OCI-LY7 (cell line): ENCODE measurements at regions not wholly inside any gene's neighbourhood (a gene's known extent, or its start where the extent isn't known, plus 50 kb on each side); places are given as distances from the start of the nearest gene placed in this dataset.

ENCODE experiments used
- BruUV-seq: library from RNA; stranded (reverse); fragments of 400-500 nt; replicated peaks from 2 replicates; lab custom pipeline; 2021; lab: Mats Ljungman, UMichigan
- CTCF ChIA-PET: fragments of 300-600 bp; sonication (Branson Sonifier 250); formaldehyde crosslinking; loops from one replicate; lab custom pipeline; 2022; ENCODE audit warnings: antibody characterized with exemption; ENCODE audit not compliant: unreplicated experiment; lab: Charles Lee
- POLR2A ChIA-PET: fragments of 300-600 bp; sonication (Branson Sonifier 250); formaldehyde crosslinking; loops from one replicate; lab custom pipeline; 2022; ENCODE audit warnings: antibody characterized with exemption; lab: Charles Lee
- DNase-seq: peaks from one replicate; pipeline ENCODE4 v3.0.0-alpha.2; 2015; ENCODE audit warnings: low spot score
- H2AFZ ChIP-seq: fragments of 200-600 bp; sonication (generic), shearing (Covaris generic); 2 replicates; pipeline ENCODE4 v1.6.1; 2014; ENCODE audit warnings: mild to moderate bottlenecking, antibody characterized with exemption, low read length, moderate library complexity
- H3K27ac ChIP-seq: fragments of 200-600 bp; sonication (generic); 2 replicates; pipeline ENCODE4 v1.5.1; 2014; ENCODE audit warnings: mixed run types, low read depth, mild to moderate bottlenecking, moderate library complexity, low read length, inconsistent platforms; ENCODE audit not compliant: poor library complexity, severe bottlenecking
- H3K36me3 ChIP-seq: fragments of 200-600 bp; sonication (generic); 2 replicates; pipeline ENCODE4 v1.6.1; 2014; ENCODE audit warnings: mild to moderate bottlenecking, antibody characterized with exemption, low read length, moderate library complexity, mixed read lengths; ENCODE audit not compliant: insufficient read depth
- H3K4me1 ChIP-seq: fragments of 200-600 bp; sonication (generic); 2 replicates; pipeline ENCODE4 v1.5.1; 2014; ENCODE audit warnings: mild to moderate bottlenecking, low read length; ENCODE audit not compliant: insufficient read depth, poor library complexity, severe bottlenecking
- H3K4me2 ChIP-seq: fragments of 200-600 bp; sonication (generic); 2 replicates; pipeline ENCODE4 v1.6.1; 2014; ENCODE audit warnings: mild to moderate bottlenecking, low read length
- H3K4me3 ChIP-seq: fragments of 200-600 bp; sonication (generic); 2 replicates; pipeline ENCODE4 v1.5.1; 2014; ENCODE audit warnings: mild to moderate bottlenecking, low read depth, low read length; ENCODE audit not compliant: poor library complexity, severe bottlenecking
- H3K79me2 ChIP-seq: fragments of 200-600 bp; sonication (generic); 2 replicates; pipeline ENCODE4 v1.6.1; 2016; ENCODE audit warnings: low read depth, mild to moderate bottlenecking, low read length, moderate library complexity, mixed read lengths; ENCODE audit not compliant: insufficient read depth
- H3K9me2 ChIP-seq: fragments of 200-600 bp; sonication (generic); 2 replicates; pipeline ENCODE4 v1.6.1; 2016; ENCODE audit warnings: mild to moderate bottlenecking, low read length, mixed read lengths; ENCODE audit not compliant: insufficient read depth
- H3K9me3 ChIP-seq: fragments of 200-600 bp; sonication (generic); 2 replicates; pipeline ENCODE4 v1.6.1; 2014; ENCODE audit warnings: mild to moderate bottlenecking, mixed run types, low read length, mixed read lengths
- H4K20me1 ChIP-seq: fragments of 200-600 bp; sonication (generic); 2 replicates; pipeline ENCODE4 v1.6.1; 2014; ENCODE audit warnings: mild to moderate bottlenecking, antibody characterized with exemption, low read length, moderate library complexity, mixed read lengths; ENCODE audit not compliant: insufficient read depth
- EZH2phosphoT487 ChIP-seq: fragments of 200-600 bp; sonication (generic); IDR thresholded peaks from 2 replicates; pipeline ENCODE4 v1.6.1; 2018; ENCODE audit warnings: low read depth, borderline replicate concordance, mild to moderate bottlenecking, mixed run types, antibody characterized with exemption, low read length, moderate library complexity, mixed read lengths
- intact Hi-C: fragments of 100-400 bp; cut with micrococcal nuclease; formaldehyde crosslinking; loops from one replicate; pipeline ENCODE4 v1.10.0; 2022; ENCODE audit not compliant: unreplicated experiment
- TF ChIP-seq, protein P1 (sequence below): fragments of 200-600 bp; sonication (generic); conservative IDR thresholded peaks from 2 replicates; pipeline ENCODE4 v1.5.1; 2014; ENCODE audit warnings: mild to moderate bottlenecking, antibody characterized with exemption, low read length, moderate library complexity, mixed read lengths

DNA sequence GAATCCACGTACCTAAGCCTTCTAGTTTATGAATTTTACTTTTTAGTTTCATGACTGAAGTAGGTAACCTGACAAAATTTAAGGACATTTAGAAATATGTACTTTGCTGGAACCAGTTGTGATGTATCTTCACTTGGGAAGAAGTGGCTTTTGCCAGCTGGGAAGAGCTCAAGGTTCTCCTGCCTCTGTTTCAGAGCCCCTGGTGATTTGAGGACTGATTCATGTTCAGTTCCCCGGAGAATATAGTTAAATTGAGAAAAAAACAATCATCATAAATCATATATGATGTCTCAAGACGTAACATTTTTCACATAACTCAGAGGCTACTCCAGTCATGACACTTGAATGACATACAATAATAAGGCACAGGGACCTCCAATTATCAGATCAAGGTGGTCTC lies 473.4 kb downstream of the EPHA3 start:
- H3K27ac ChIP-seq: no peak overlapping the region
- ChIA-PET CTCF (no interaction called here), POLR2A (no interaction called here)
- no peaks in the 10 kb centered on the region for H3K36me3 ChIP-seq
- DNase-seq: no peak
- H3K79me2 ChIP-seq: no peaks in the 10 kb centered on the region
- H3K9me3 ChIP-seq: no peaks in the 10 kb centered on the region
- H3K4me2 ChIP-seq: no peak overlapping the region
- intact Hi-C loops: no loop called here
- no peaks in the 10 kb centered on the region for H3K4me1 ChIP-seq
- H2AFZ ChIP-seq: no peak overlapping the region
- H3K9me2 ChIP-seq: no peaks in the 10 kb centered on the region
- H3K4me3 ChIP-seq: no peak overlapping the region
- H4K20me1 ChIP-seq: no peaks in the 10 kb centered on the region
- no TSS peak for BruUV-seq
- TF ChIP-seq EZH2phosphoT487: no peak
- TF ChIP-seq, protein P1, sequence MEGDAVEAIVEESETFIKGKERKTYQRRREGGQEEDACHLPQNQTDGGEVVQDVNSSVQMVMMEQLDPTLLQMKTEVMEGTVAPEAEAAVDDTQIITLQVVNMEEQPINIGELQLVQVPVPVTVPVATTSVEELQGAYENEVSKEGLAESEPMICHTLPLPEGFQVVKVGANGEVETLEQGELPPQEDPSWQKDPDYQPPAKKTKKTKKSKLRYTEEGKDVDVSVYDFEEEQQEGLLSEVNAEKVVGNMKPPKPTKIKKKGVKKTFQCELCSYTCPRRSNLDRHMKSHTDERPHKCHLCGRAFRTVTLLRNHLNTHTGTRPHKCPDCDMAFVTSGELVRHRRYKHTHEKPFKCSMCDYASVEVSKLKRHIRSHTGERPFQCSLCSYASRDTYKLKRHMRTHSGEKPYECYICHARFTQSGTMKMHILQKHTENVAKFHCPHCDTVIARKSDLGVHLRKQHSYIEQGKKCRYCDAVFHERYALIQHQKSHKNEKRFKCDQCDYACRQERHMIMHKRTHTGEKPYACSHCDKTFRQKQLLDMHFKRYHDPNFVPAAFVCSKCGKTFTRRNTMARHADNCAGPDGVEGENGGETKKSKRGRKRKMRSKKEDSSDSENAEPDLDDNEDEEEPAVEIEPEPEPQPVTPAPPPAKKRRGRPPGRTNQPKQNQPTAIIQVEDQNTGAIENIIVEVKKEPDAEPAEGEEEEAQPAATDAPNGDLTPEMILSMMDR: no peak

DNA sequence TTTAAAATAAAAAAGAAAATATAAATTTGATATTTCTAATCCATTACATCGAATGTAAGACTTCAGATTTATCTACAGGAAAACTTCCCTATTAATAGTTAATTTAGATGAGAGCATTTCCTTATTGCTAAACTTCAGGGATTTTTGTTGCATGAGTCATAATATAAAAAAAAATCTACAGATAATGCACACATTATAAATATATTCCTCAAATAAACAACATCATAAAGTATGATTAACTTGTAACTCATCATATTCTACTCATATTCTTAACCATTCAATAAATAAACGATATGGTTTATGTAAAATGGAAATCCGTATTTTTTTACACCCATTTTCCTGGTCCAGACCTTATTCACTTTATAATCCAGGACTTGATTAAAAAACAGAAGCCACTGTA lies 477.0 kb downstream of the EPHA3 start:
- no peaks in the 10 kb centered on the region for H3K9me2 ChIP-seq
- no peaks in the 10 kb centered on the region for H3K79me2 ChIP-seq
- no peak overlapping the region for H3K27ac ChIP-seq
- intact Hi-C loops: no loop called here
- no peaks in the 10 kb centered on the region for H3K36me3 ChIP-seq
- ChIA-PET POLR2A (interaction anchor here (1.1 kb wide), 1 partner anchor 22 kb away, joined by 3 read pairs; no protein-coding TSS in a partner anchor), CTCF (no interaction called here)
- DNase-seq: no peak
- no peaks in the 10 kb centered on the region for H3K9me3 ChIP-seq
- H4K20me1 ChIP-seq: no peaks in the 10 kb centered on the region
- H3K4me1 ChIP-seq: no peaks in the 10 kb centered on the region
- H2AFZ ChIP-seq: no peak overlapping the region
- no peak overlapping the region for H3K4me2 ChIP-seq
- no TSS peak for BruUV-seq
- no peak for TF ChIP-seq EZH2phosphoT487
- TF ChIP-seq, protein P1: no peak
- no peak overlapping the region for H3K4me3 ChIP-seq

- ChIA-PET CTCF (no interaction called here), POLR2A (no interaction called here)
- Histone ChIP-seq H3K79me2 (no peaks in the 10 kb centered on the region), H3K4me2 (no peak overlapping the region), H3K9me3 (no peaks in the 10 kb centered on the region), H3K9me2 (no peaks in the 10 kb centered on the region), H4K20me1 (no peaks in the 10 kb centered on the region), H3K27ac (no peak overlapping the region), H3K36me3 (no peaks in the 10 kb centered on the region), H3K4me1 (no peaks in the 10 kb centered on the region), H2AFZ (no peak overlapping the region), H3K4me3 (no peak overlapping the region)
- intact Hi-C loops: no loop called here
- DNase-seq: no peak
- TF ChIP-seq, protein P1: no peak
- TF ChIP-seq EZH2phosphoT487: no peak
- BruUV-seq: no TSS peak
Observed at GRCh38 chr3:89586256-89586655, 478.8 kb downstream of the EPHA3 start.
